Neural cell (in vitro differentiated cells): ENCODE measurements at regions not wholly inside any gene's neighbourhood (a gene's known extent, or its start where the extent isn't known, plus 50 kb on each side); places are given as distances from the start of the nearest gene placed in this dataset.

Experiments
- H2AFZ ChIP-seq: fragments of 200-600, 300-800 bp; sonication (generic), shearing (Covaris generic); 2 replicates; pipeline ENCODE4 v1.6.0; 2014; ENCODE audit warnings: low read depth, mild to moderate bottlenecking, antibody characterized with exemption, low read length, moderate library complexity
- H3F3A ChIP-seq: fragments of 200-600 bp; shearing (Covaris generic); 2 replicates; pipeline ENCODE4 v1.6.1; 2016; ENCODE audit warnings: mild to moderate bottlenecking, moderate library complexity, mixed read lengths, antibody characterized with exemption, low read length; ENCODE audit not compliant: insufficient read depth, poor library complexity, severe bottlenecking
- H3K27ac ChIP-seq: fragments of 200-600, 300-800 bp; sonication (generic), shearing (Covaris generic); 2 replicates; pipeline ENCODE4 v1.5.1; 2014; ENCODE audit warnings: mild to moderate bottlenecking, low read length, moderate library complexity
- H3K27me3 ChIP-seq: fragments of 300-800, 200-600 bp; sonication (generic), shearing (Covaris generic); 2 replicates; pipeline ENCODE4 v1.6.0; 2014; ENCODE audit warnings: mild to moderate bottlenecking, low read depth, low read length, moderate library complexity; ENCODE audit not compliant: insufficient read depth
- H3K36me3 ChIP-seq: fragments of 300-800, 200-600 bp; sonication (generic), shearing (Covaris generic); 2 replicates; pipeline ENCODE4 v1.5.1; 2014; ENCODE audit warnings: mild to moderate bottlenecking, antibody characterized with exemption, low read length, moderate library complexity; ENCODE audit not compliant: insufficient read depth
- H3K4me2 ChIP-seq: fragments of 300-800, 200-600 bp; sonication (generic), shearing (Covaris generic); 2 replicates; pipeline ENCODE4 v1.6.0; 2014; ENCODE audit warnings: mild to moderate bottlenecking, low read length
- H3K4me3 ChIP-seq: fragments of 300-800, 200-600 bp; sonication (generic), shearing (Covaris generic); 2 replicates; pipeline ENCODE4 v1.5.1; 2014; ENCODE audit warnings: mild to moderate bottlenecking, low read length, moderate library complexity
- H3K79me2 ChIP-seq: fragments of 200-600 bp; shearing (Covaris generic); replicated peaks from 2 replicates; pipeline ENCODE4 v1.6.0; 2014; ENCODE audit warnings: mild to moderate bottlenecking, low read length, moderate library complexity; ENCODE audit not compliant: insufficient read depth
- H3K9ac ChIP-seq: fragments of 300-800, 200-600 bp; sonication (generic), shearing (Covaris generic); 2 replicates; pipeline ENCODE4 v1.6.1; 2016; ENCODE audit warnings: mild to moderate bottlenecking, low read length, mixed read lengths
- H3K9me2 ChIP-seq: fragments of 200-600 bp; shearing (Covaris generic); 2 replicates; pipeline ENCODE4 v1.6.1; 2016; ENCODE audit warnings: mild to moderate bottlenecking, low read length, mixed read lengths; ENCODE audit not compliant: insufficient read depth
- H3K9me3 ChIP-seq: fragments of 200-600, 300-800 bp; sonication (generic), shearing (Covaris generic); 2 replicates; pipeline ENCODE4 v1.6.1; 2016; ENCODE audit warnings: mild to moderate bottlenecking, mixed run types, low read length, moderate library complexity, mixed read lengths
- H4K20me1 ChIP-seq: fragments of 200-600 bp; shearing (Covaris generic); 2 replicates; pipeline ENCODE4 v1.6.1; 2016; ENCODE audit warnings: mild to moderate bottlenecking, mixed run types; ENCODE audit not compliant: insufficient read depth
- CTCF ChIP-seq: fragments of 450-650 bp; IDR thresholded peaks from 2 replicates; pipeline ENCODE4 v1.5.1; 2014; ENCODE audit warnings: antibody characterized with exemption, mild to moderate bottlenecking, moderate library complexity; ENCODE audit not compliant: poor library complexity, severe bottlenecking
- EP300 ChIP-seq: fragments of 450-650 bp; conservative IDR thresholded peaks from 2 replicates; pipeline ENCODE4 v1.6.1; 2014; ENCODE audit warnings: antibody characterized with exemption, mild to moderate bottlenecking, moderate library complexity; ENCODE audit not compliant: poor library complexity, severe bottlenecking
- EZH2 ChIP-seq: fragments of 200-600, 300-800 bp; shearing (Covaris generic), sonication (generic); IDR thresholded peaks from 2 replicates; pipeline ENCODE4 v1.6.1; 2014; ENCODE audit warnings: antibody characterized with exemption, low read length, borderline replicate concordance, mild to moderate bottlenecking; ENCODE audit not compliant: insufficient read depth, poor library complexity, severe bottlenecking
- MXI1 ChIP-seq: fragments of 450-650 bp; conservative IDR thresholded peaks from 2 replicates; pipeline ENCODE4 v1.6.1; 2014; ENCODE audit warnings: antibody characterized with exemption, mild to moderate bottlenecking; ENCODE audit not compliant: poor library complexity, severe bottlenecking
- POLR2AphosphoS5 ChIP-seq: IDR thresholded peaks from 2 replicates; pipeline ENCODE4 v1.6.1; 2012
- RAD21 ChIP-seq: fragments of 450-650 bp; conservative IDR thresholded peaks from 2 replicates; pipeline ENCODE4 v1.6.1; 2014; ENCODE audit warnings: antibody characterized with exemption, mild to moderate bottlenecking, moderate library complexity
- REST ChIP-seq: IDR thresholded peaks from 2 replicates; pipeline ENCODE4 v1.6.1; 2012; ENCODE audit warnings: borderline replicate concordance
- SMC3 ChIP-seq: fragments of 450-650 bp; conservative IDR thresholded peaks from 2 replicates; pipeline ENCODE4 v1.6.1; 2014; ENCODE audit warnings: antibody characterized with exemption, mild to moderate bottlenecking, moderate library complexity; ENCODE audit not compliant: poor library complexity
- TAF1 ChIP-seq: IDR thresholded peaks from 2 replicates; pipeline ENCODE4 v1.6.1; 2012; ENCODE audit warnings: low read depth

- Histone ChIP-seq H4K20me1 (no peaks in the 10 kb centered on the region), H3F3A (no peaks in the 10 kb centered on the region), H3K27me3 (no peaks in the 10 kb centered on the region), H3K79me2 (no peaks in the 10 kb centered on the region), H3K9ac (no peak overlapping the region), H3K9me2 (no peaks in the 10 kb centered on the region), H3K4me3 (no peak overlapping the region), H3K27ac (no peak overlapping the region), H3K4me2 (no peak overlapping the region), H3K36me3 (no peaks in the 10 kb centered on the region), H2AFZ (no peak overlapping the region), H3K9me3 (no peaks in the 10 kb centered on the region)
- TF ChIP-seq EZH2 (no peak), REST (no peak), EP300 (no peak), TAF1 (no peak), CTCF (no peak)
These were observed 123.0 kb downstream of the HAO1 start for GRCh38 chr20:7817286-7817685.

- Histone ChIP-seq H4K20me1 (no peaks in the 10 kb centered on the region), H3K27ac (no peak overlapping the region), H2AFZ (no peak overlapping the region), H3K36me3 (no peaks in the 10 kb centered on the region), H3K27me3 (no peaks in the 10 kb centered on the region), H3K4me3 (no peak overlapping the region), H3K9ac (no peak overlapping the region), H3F3A (no peaks in the 10 kb centered on the region), H3K4me2 (no peak overlapping the region), H3K9me3 (no peaks in the 10 kb centered on the region), H3K9me2 (no peaks in the 10 kb centered on the region), H3K79me2 (no peaks in the 10 kb centered on the region)
- TF ChIP-seq EP300: no peak
- no peak for TF ChIP-seq EZH2
- TF ChIP-seq RAD21: no peak
- no peak for TF ChIP-seq POLR2AphosphoS5
- TF ChIP-seq MXI1: no peak
- no peak for TF ChIP-seq TAF1
- TF ChIP-seq CTCF: no peak
- TF ChIP-seq SMC3: no peak
- TF ChIP-seq REST: no peak
These were observed 121.8 kb downstream of the HAO1 start for GRCh38 chr20:7818477-7818876.
